Common myeloid progenitor, CD34-positive (primary cell): ENCODE measurements at regions not wholly inside any gene's neighbourhood (a gene's known extent, or its start where the extent isn't known, plus 50 kb on each side); places are given as distances from the start of the nearest gene placed in this dataset.
A peak's percentile ranks its signal among the peaks of the same experiment; 100 is the strongest.
"Not testable (repeated sequence)": the region's sequence is repeated elsewhere in the genome, so short reads cannot be mapped to it uniquely, and the experiment has no call there.

ENCODE experiments used
- CTCF ChIA-PET: fragments of 350-600 bp; sonication (Branson Sonifier 250); formaldehyde crosslinking; loops from one replicate; lab custom pipeline; 2021; ENCODE audit warnings: antibody characterized with exemption; lab: Charles Lee
- POLR2A ChIA-PET: fragments of 350-600 bp; sonication (Branson Sonifier 250); formaldehyde crosslinking; loops from one replicate; lab custom pipeline; 2021; ENCODE audit warnings: antibody characterized with exemption; lab: Charles Lee
- DNase-seq, 3 donors: peaks; one replicate each; pipeline versions ENCODE4 v3.0.0 to v3.0.0-alpha.2; 2013
- H3K27ac ChIP-seq, 2 experiments: 1 replicate in 1 of 2; 2 replicates in 1 of 2; pipeline ENCODE4 v1.7.0; 2013; ENCODE audit warnings: inconsistent platforms in 2 of 2, low read length in 2 of 2, mild to moderate bottlenecking in 2 of 2, low read depth in 1 of 2, moderate library complexity in 1 of 2; ENCODE audit not compliant: severe bottlenecking in 2 of 2, insufficient read depth in 1 of 2, poor library complexity in 1 of 2
- H3K27me3 ChIP-seq, 5 experiments: replicated peaks in 2 of 5; 1 replicate in 3 of 5; 2 replicates in 2 of 5; pipeline versions ENCODE4 v1.6.1 to v1.7.0; 2013; ENCODE audit warnings: low read length in 4 of 5, mild to moderate bottlenecking in 2 of 5, moderate library complexity in 2 of 5, inconsistent platforms in 1 of 5; ENCODE audit not compliant: insufficient read depth in 5 of 5, control insufficient read depth in 4 of 5
- H3K36me3 ChIP-seq, 4 experiments: 1 replicate in 2 of 4; 2 replicates in 2 of 4; pipeline versions ENCODE4 v1.6.1 to v1.7.0; 2013; ENCODE audit warnings: low read length in 3 of 4, control low read depth in 1 of 4, mild to moderate bottlenecking in 1 of 4; ENCODE audit not compliant: control insufficient read depth in 4 of 4, insufficient read depth in 4 of 4
- H3K4me1 ChIP-seq, 4 experiments: 1 replicate in 3 of 4; 2 replicates in 1 of 4; pipeline versions ENCODE4 v1.6.1 to v1.7.1; 2013; ENCODE audit warnings: low read length in 3 of 4, mild to moderate bottlenecking in 3 of 4, control low read depth in 1 of 4, inconsistent platforms in 1 of 4, moderate library complexity in 1 of 4; ENCODE audit not compliant: control insufficient read depth in 4 of 4, insufficient read depth in 4 of 4; ENCODE audit errors: control extremely low read depth in 1 of 4
- H3K4me3 ChIP-seq, 7 experiments: 1 replicate in 4 of 7; 2 replicates in 3 of 7; pipeline versions ENCODE4 v1.5.1 to v1.7.0; 2013; ENCODE audit warnings: mild to moderate bottlenecking in 7 of 7, low read length in 6 of 7, moderate library complexity in 6 of 7, inconsistent platforms in 2 of 7, low read depth in 2 of 7, control low read depth in 1 of 7; ENCODE audit not compliant: insufficient read depth in 4 of 7, control insufficient read depth in 1 of 7; ENCODE audit errors: extremely low read depth in 1 of 7
- H3K9me3 ChIP-seq, 5 experiments: 1 replicate in 4 of 5; 2 replicates in 1 of 5; pipeline versions ENCODE4 v1.6.1 to v1.7.1; 2013; ENCODE audit warnings: low read length in 4 of 5, mild to moderate bottlenecking in 2 of 5, inconsistent platforms in 1 of 5, low read depth in 1 of 5, moderate library complexity in 1 of 5; ENCODE audit not compliant: control insufficient read depth in 4 of 5, insufficient read depth in 2 of 5; ENCODE audit errors: control extremely low read depth in 1 of 5
- WGBS: methylation state at CpG from one replicate; pipeline ENCODE4 v1.1.5; 2013; ENCODE audit not compliant: insufficient coverage; 5-methylcytosine and 5-hydroxymethylcytosine counted together

GRCh38 chrX:39430551-39430950, 629.3 kb downstream of the MID1IP1 start:
- Histone ChIP-seq H3K9me3 (no peaks in the 10 kb centered on the region), H3K4me3 (no peak overlapping the region), H3K36me3 (no peaks in the 10 kb centered on the region), H3K27me3 (no peaks in the 10 kb centered on the region), H3K27ac (no peak overlapping the region), H3K4me1 (no peaks in the 10 kb centered on the region)
- POLR2A ChIA-PET, result no interaction called here
- no CpG with 5 or more reads among the region's 5 CpGs for WGBS
- no peak for DNase-seq
- CTCF ChIA-PET, result interaction anchor here (1.5 kb wide), 1 partner anchor 9 kb away, joined by 3 read pairs; no protein-coding TSS in a partner anchor

DNA sequence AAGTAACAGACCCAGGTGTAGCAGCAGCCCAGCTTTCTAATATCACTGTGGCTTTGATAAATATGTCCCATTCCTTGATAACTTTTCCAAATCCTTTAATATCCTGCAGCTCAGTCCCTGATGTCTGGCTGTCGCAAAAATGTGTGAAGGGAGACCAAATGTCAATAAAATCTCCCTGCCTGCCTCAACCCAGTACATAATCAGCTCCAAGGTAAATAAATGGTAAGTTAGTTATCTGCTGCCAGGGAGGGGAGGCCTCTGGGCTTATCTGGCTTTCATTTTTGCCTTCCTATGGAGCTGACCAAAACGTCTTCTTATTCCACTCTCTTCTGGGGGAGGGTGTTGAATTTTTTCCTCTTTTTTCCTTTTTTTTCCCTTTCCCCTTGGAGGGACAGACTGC, 630.6 kb downstream of the MID1IP1 start:
- WGBS, result 80% methylated on average over 1 of the region's 2 CpGs
- H3K4me3 ChIP-seq, result no peak overlapping the region
- DNase-seq, result no peak
- ChIA-PET POLR2A (interaction anchor here (0.5 kb wide), 1 partner anchor 44 kb away, joined by 3 read pairs; no protein-coding TSS in a partner anchor), CTCF (interaction anchor here (0.6 to 1.6 kb wide), 2 partner anchors 129 to 171 kb away, joined by 3 read pairs; no protein-coding TSS in a partner anchor)
- H3K36me3 ChIP-seq, result no peaks in the 10 kb centered on the region
- H3K4me1 ChIP-seq, result no peaks in the 10 kb centered on the region
- H3K27ac ChIP-seq, result no peak overlapping the region
- peaks cover 0 to 3% (median 0%) of the 10 kb centered on the region in 5 experiments for H3K27me3 ChIP-seq
- H3K9me3 ChIP-seq, result no peaks in the 10 kb centered on the region

- 66% methylated on average over 5 of the region's 5 CpGs for WGBS
- H3K27ac ChIP-seq, H3K4me3 ChIP-seq, POLR2A ChIA-PET, H3K36me3 ChIP-seq, CTCF ChIA-PET, H3K9me3 ChIP-seq, H3K27me3 ChIP-seq, H3K4me1 ChIP-seq: not testable (repeated sequence)
- DNase-seq, result peak in 1 of 3 donors; percentile 28
These were observed 633.4 kb downstream of the MID1IP1 start for GRCh38 chrX:39434671-39435070.

DNA sequence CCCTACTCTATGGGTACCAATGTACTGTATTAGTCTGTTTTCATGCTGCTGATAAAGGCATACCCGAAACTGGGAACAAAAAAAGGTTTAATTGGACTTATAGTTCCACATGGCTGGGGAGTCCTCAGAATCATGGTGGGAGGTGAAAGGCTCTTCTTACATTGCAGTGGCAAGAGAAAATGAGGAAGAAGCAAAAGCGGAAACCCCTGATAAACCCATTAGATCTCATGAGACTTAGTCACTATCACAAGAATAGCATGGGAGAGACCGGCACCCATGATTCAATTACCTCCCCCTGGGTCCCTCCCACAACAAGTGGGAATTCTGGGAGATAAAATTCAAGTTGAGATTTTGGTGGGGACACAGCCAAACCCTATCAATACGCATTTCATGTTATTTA, 635.3 kb downstream of the MID1IP1 start:
- H3K4me3 ChIP-seq, H3K27me3 ChIP-seq, POLR2A ChIA-PET, H3K27ac ChIP-seq, H3K9me3 ChIP-seq, CTCF ChIA-PET, H3K36me3 ChIP-seq: not testable (repeated sequence)
- peak in 1 of 3 donors; percentile 36 for DNase-seq
- peaks cover 0 to 20% (median 5%) of the 10 kb centered on the region in 4 experiments for H3K4me1 ChIP-seq
- 83% methylated on average over 2 of the region's 4 CpGs for WGBS

DNA sequence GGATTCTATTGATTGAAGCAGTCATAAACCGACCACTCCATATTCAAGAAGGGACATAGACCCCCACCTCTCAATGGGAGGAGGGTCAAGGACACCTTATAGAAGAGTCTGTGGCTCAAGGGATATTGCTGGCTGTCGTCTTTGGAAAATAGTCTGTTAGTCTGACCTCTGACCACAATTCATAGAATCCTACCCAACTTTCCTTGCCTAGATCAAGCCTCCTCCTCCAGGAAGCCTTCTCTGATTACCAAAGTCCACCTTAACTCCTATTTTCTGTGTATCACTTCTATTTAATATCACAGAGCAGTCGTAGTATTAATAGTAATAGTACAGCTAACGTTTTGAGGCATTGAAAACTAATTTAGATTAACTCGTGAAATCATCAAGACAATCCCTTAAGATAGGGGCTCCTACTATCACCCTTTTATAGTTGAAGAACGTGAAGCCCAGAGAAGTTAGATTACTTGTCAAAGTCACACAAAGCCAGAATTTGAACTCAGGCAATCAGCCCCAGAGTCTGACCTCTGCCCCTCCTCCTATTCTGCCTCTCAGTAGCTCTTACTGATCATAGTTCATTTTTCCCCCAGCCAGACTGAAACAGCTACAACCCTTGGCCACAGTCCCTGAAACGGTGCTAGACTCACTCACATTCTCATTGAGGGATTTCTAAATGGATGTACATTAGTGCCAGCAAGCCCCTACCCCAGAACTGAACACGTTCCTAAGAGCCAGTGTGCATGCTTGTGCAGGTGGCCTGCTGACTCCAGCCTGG, 636.6 kb downstream of the MID1IP1 start:
- ChIA-PET CTCF (no interaction called here), POLR2A (no interaction called here)
- WGBS, result 82% methylated on average over 5 of the region's 8 CpGs

DNA sequence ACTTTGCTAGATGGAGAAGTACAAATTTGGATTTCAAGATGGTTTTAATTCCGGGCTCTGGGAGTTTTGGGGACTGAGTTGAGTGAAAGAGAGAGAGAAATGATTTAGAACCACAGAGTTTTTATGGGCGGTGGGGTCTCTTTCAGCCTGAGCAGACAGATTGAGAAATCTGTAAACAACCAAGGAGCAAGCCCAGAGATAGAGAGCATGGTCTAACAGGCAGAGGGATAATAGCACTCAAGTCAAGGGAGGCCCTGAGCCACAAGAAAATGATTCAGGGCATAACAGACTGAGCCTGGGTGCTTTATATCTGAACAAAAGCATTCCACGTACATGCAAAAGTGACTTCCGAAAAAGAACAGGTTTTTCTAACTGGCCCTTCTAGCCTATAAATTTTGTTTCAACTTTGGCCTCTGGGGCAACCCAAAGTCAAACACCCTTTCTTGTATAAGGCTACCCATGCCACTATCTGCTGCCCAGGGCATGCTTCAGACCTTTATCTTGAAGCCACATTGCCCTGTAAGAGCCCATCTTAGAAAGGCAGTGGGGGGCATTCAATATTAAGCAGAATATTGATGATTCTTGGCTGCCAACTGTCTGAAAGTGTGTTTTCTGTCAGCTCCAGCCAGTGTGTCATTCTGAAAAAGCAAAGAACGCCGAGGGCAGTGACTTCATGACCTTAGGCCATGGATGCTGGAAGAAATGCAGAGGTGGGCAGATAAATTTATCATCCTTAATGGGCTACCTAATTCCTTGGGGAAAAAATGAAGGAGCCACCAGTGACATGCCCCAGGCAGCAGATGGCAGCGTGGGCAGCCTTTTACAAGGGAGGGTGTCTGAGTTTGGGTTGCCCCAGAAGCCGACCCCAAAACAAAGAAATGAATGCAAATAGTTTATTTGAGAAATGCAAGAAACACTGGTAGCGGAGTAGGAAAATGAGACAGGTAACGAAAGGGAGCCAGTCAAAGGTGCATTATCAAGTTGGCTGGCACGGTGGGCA, 637.6 kb downstream of the MID1IP1 start:
- no peaks in the 10 kb centered on the region for H3K36me3 ChIP-seq

More for the DNA sequence above, 636.6 kb downstream of the MID1IP1 start:
- peaks cover 0 to 8% (median 0%) of the 10 kb centered on the region in 5 experiments for H3K27me3 ChIP-seq
- peaks cover 0 to 2% (median 0%) of the 10 kb centered on the region in 5 experiments for H3K9me3 ChIP-seq
- DNase-seq, result no peak
- no peak overlapping the region for H3K27ac ChIP-seq
- no peak overlapping the region for H3K4me3 ChIP-seq
- H3K36me3 ChIP-seq, result no peaks in the 10 kb centered on the region
- peaks cover 0 to 22% (median 5%) of the 10 kb centered on the region in 4 experiments for H3K4me1 ChIP-seq

More for the DNA sequence above, 637.6 kb downstream of the MID1IP1 start:
- DNase-seq, result peak in 1 of 3 donors; percentile 17
- no peak overlapping the region for H3K27ac ChIP-seq
- CTCF ChIA-PET, result interaction anchor here (0.8 to 1.6 kb wide), 5 partner anchors 8 to 54 kb away, joined by 3 to 6 read pairs (median 3); no protein-coding TSS in a partner anchor
- peaks cover 0 to 24% (median 5%) of the 10 kb centered on the region in 4 experiments for H3K4me1 ChIP-seq
- H3K4me3 ChIP-seq, result no peak overlapping the region
- peaks cover 0 to 8% (median 0%) of the 10 kb centered on the region in 5 experiments for H3K27me3 ChIP-seq
- H3K9me3 ChIP-seq, result peaks cover 0 to 2% (median 0%) of the 10 kb centered on the region in 5 experiments
- POLR2A ChIA-PET, result no interaction called here
- WGBS, result 85% methylated on average over 10 of the region's 11 CpGs
